ENCODE measurements at regions not wholly inside any gene's neighbourhood (a gene's known extent, or its start where the extent isn't known, plus 50 kb on each side); places are given as distances from the start of the nearest gene placed in this dataset.

DNA sequence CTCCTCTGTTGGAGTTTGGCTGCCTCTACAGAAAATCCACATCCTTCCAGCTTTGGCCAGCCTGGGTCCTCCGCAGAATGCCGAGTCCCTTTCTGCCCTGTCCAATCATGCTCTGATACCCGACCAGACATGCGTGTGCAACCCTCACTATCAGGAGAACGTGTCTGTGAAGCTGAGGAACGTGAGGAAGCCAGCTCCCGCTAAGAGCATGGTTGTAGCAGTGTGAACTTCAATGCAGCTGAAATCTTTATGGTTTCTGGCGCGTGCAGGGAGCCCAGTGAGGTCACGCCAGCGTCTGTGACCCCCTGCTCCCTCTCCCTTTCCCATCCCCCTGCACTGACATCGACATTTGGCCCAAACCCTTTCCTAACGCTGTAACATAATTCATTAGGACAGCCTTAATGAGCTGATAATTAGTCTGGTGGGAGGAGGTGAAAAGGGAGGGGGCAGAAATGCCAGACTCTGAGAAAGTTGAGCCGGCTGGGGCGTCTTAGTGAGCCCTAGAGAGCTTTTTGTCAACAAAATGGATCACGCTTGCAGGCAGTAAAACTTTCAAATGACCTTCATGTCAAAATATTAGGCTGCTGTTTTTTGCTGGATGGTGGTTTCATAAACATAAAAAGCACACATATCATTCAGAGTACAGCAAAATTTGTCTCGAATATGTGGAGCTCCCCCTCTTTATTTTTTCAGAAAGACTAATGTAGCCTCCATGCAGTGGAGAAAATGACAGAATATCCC is 423.3 kb downstream of the QKI start:
- TF ChIP-seq, protein P1, sequence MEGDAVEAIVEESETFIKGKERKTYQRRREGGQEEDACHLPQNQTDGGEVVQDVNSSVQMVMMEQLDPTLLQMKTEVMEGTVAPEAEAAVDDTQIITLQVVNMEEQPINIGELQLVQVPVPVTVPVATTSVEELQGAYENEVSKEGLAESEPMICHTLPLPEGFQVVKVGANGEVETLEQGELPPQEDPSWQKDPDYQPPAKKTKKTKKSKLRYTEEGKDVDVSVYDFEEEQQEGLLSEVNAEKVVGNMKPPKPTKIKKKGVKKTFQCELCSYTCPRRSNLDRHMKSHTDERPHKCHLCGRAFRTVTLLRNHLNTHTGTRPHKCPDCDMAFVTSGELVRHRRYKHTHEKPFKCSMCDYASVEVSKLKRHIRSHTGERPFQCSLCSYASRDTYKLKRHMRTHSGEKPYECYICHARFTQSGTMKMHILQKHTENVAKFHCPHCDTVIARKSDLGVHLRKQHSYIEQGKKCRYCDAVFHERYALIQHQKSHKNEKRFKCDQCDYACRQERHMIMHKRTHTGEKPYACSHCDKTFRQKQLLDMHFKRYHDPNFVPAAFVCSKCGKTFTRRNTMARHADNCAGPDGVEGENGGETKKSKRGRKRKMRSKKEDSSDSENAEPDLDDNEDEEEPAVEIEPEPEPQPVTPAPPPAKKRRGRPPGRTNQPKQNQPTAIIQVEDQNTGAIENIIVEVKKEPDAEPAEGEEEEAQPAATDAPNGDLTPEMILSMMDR (IDR thresholded peaks at IDR 0.05) = no peak
- no peak for TF ChIP-seq POLR2AphosphoS5 (IDR thresholded peaks at IDR 0.05)
